ENCODE measurements at regions not wholly inside any gene's neighbourhood (a gene's known extent, or its start where the extent isn't known, plus 50 kb on each side); places are given as distances from the start of the nearest gene placed in this dataset.

- H3K9me3 ChIP-seq (replicated peaks in 1 of 2; ENCODE audit: control insufficient read depth in 1 of 2, insufficient read depth in 1 of 2, low read length in 2 of 2): no peaks in the 10 kb centered on the region
- no peak overlapping the region for H2AFZ ChIP-seq (ENCODE audit: insufficient read depth, low read depth, low read length, poor library complexity, severe bottlenecking)
- Mint-ChIP-seq H3K4me1 (no peaks in the 10 kb centered on the region), H3K4me3 (no peak overlapping the region), H3K27ac (no peak overlapping the region), H3K9me3 (peaks cover 0 to 1% (median 0%) of the 10 kb centered on the region in 7 donors), H3K27me3 (ENCODE audit: low read depth in 3 of 3) (peaks cover 0 to 9% (median 6%) of the 10 kb centered on the region in 3 donors), H3K36me3 (no peaks in the 10 kb centered on the region)
- 92% methylated on average over 7 of the region's 7 CpGs for WGBS (ENCODE audit: insufficient coverage)
- no peak for DNase-seq
- no peak overlapping the region for H3K4me3 ChIP-seq (replicated peaks in 1 of 3; ENCODE audit: low read depth in 2 of 3, low read length in 3 of 3)
- no peak overlapping the region for H3K27ac ChIP-seq (ENCODE audit: low read depth in 1 of 2, low read length in 2 of 2)
- intact Hi-C loops (cut with micrococcal nuclease): no loop called here
- no peaks in the 10 kb centered on the region for H4K20me1 ChIP-seq (ENCODE audit: insufficient read depth, low read length)
- no peak overlapping the region for H3K9ac ChIP-seq (ENCODE audit: insufficient read depth, low read length, poor library complexity, severe bottlenecking)
- TF ChIP-seq CTCF (IDR thresholded peaks at IDR 0.05): no peak
- no peaks in the 10 kb centered on the region for H3K4me1 ChIP-seq (ENCODE audit: control insufficient read depth in 1 of 2, insufficient read depth in 2 of 2, low read length in 2 of 2)
- no peaks in the 10 kb centered on the region for H3K79me2 ChIP-seq (ENCODE audit: insufficient read depth, low read length)
- H3K36me3 ChIP-seq (replicated peaks in 1 of 2; ENCODE audit: control insufficient read depth in 1 of 2, insufficient read depth in 2 of 2, low read length in 2 of 2): no peaks in the 10 kb centered on the region
- H3K4me2 ChIP-seq (replicated peaks; ENCODE audit: extremely low read depth, low read length, poor library complexity, severe bottlenecking): no peak overlapping the region
- H3K27me3 ChIP-seq (ENCODE audit: control insufficient read depth in 2 of 2, insufficient read depth in 2 of 2, low read length in 2 of 2): peaks cover 0 to 2% of the 10 kb centered on the region in 2 donors
These were observed 189.5 kb upstream of the NTF3 start for GRCh38 chr12:5242440-5242839.

- Histone ChIP-seq H3K9ac (ENCODE audit: insufficient read depth, low read length, poor library complexity, severe bottlenecking) (no peak overlapping the region), H3K79me2 (ENCODE audit: insufficient read depth, low read length) (no peaks in the 10 kb centered on the region), H3K27me3 (ENCODE audit: control insufficient read depth in 2 of 2, insufficient read depth in 2 of 2, low read length in 2 of 2) (peaks cover 0 to 2% of the 10 kb centered on the region in 2 donors), H3K36me3 (replicated peaks in 1 of 2; ENCODE audit: control insufficient read depth in 1 of 2, insufficient read depth in 2 of 2, low read length in 2 of 2) (no peaks in the 10 kb centered on the region), H3K4me2 (replicated peaks; ENCODE audit: extremely low read depth, low read length, poor library complexity, severe bottlenecking) (no peak overlapping the region), H3K4me3 (replicated peaks in 1 of 3; ENCODE audit: low read depth in 2 of 3, low read length in 3 of 3) (no peak overlapping the region), H2AFZ (ENCODE audit: insufficient read depth, low read depth, low read length, poor library complexity, severe bottlenecking) (no peak overlapping the region), H3K27ac (ENCODE audit: low read depth in 1 of 2, low read length in 2 of 2) (no peak overlapping the region), H3K9me3 (replicated peaks in 1 of 2; ENCODE audit: control insufficient read depth in 1 of 2, insufficient read depth in 1 of 2, low read length in 2 of 2) (no peaks in the 10 kb centered on the region), H3K4me1 (ENCODE audit: control insufficient read depth in 1 of 2, insufficient read depth in 2 of 2, low read length in 2 of 2) (no peaks in the 10 kb centered on the region), H4K20me1 (ENCODE audit: insufficient read depth, low read length) (no peaks in the 10 kb centered on the region)
- Mint-ChIP-seq H3K36me3 (no peaks in the 10 kb centered on the region), H3K27me3 (ENCODE audit: low read depth in 3 of 3) (peaks cover 0 to 9% (median 6%) of the 10 kb centered on the region in 3 donors), H3K9me3 (peaks cover 0 to 1% (median 0%) of the 10 kb centered on the region in 7 donors), H3K27ac (no peak overlapping the region), H3K4me3 (no peak overlapping the region), H3K4me1 (no peaks in the 10 kb centered on the region)
- TF ChIP-seq CTCF (IDR thresholded peaks at IDR 0.05): no peak
- DNase-seq: no peak
- intact Hi-C loops (cut with micrococcal nuclease): no loop called here
- WGBS (ENCODE audit: insufficient coverage): no CpG with 5 or more reads among the region's 4 CpGs
These were observed 188.9 kb upstream of the NTF3 start for GRCh38 chr12:5243014-5243413.
